Hepatocyte (in vitro differentiated cells): ENCODE measurements at regions not wholly inside any gene's neighbourhood (a gene's known extent, or its start where the extent isn't known, plus 50 kb on each side); places are given as distances from the start of the nearest gene placed in this dataset.

Experiments
- CTCF ChIP-seq: fragments of 200-600 bp; sonication (generic); IDR thresholded peaks from 2 replicates; pipeline ENCODE4 v1.5.1; 2016; ENCODE audit warnings: antibody characterized with exemption, mild to moderate bottlenecking; ENCODE audit not compliant: poor library complexity
- EZH2 ChIP-seq: fragments of 200-600 bp; sonication (generic); IDR thresholded peaks from 2 replicates; pipeline ENCODE4 v1.6.1; 2016; ENCODE audit warnings: antibody characterized with exemption, mild to moderate bottlenecking, borderline replicate concordance
- EZH2phosphoT487 ChIP-seq: fragments of 200-600 bp; sonication (generic); IDR thresholded peaks from one replicate; pipeline ENCODE4 v1.6.1; 2018; ENCODE audit warnings: antibody characterized with exemption, mild to moderate bottlenecking, low read depth, moderate library complexity; ENCODE audit not compliant: unreplicated experiment, severe bottlenecking

GRCh38 chr16:80024443-80024842 is 423.9 kb upstream of the MAF start:
- TF ChIP-seq EZH2 (no peak), CTCF (no peak), EZH2phosphoT487 (no peak)
